ENCODE measurements at regions not wholly inside any gene's neighbourhood (a gene's known extent, or its start where the extent isn't known, plus 50 kb on each side); places are given as distances from the start of the nearest gene placed in this dataset.

GRCh38 chr11:114949614-114950351 lies 271.5 kb downstream of the NXPE2 start:
- Histone ChIP-seq H3K9me3 (replicated peaks; ENCODE audit: control insufficient read depth, insufficient read depth, low read length) (no peaks in the 10 kb centered on the region), H3K36me3 (ENCODE audit: control insufficient read depth in 2 of 2, insufficient read depth in 2 of 2, low read length in 1 of 2) (no peaks in the 10 kb centered on the region), H4K20me1 (ENCODE audit: control insufficient read depth, insufficient read depth) (no peaks in the 10 kb centered on the region), H3K27ac (ENCODE audit: control insufficient read depth, insufficient read depth) (no peak overlapping the region), H3K4me2 (ENCODE audit: control insufficient read depth, insufficient read depth) (no peak overlapping the region), H3K9ac (ENCODE audit: control insufficient read depth, insufficient read depth, low read length) (no peak overlapping the region), H3K4me3 (no peak overlapping the region), H2AFZ (ENCODE audit: control insufficient read depth, low read depth, low read length) (no peak overlapping the region), H3K4me1 (ENCODE audit: control insufficient read depth, insufficient read depth, low read length) (no peaks in the 10 kb centered on the region), H3K27me3 (replicated peaks in 1 of 2; ENCODE audit: control insufficient read depth in 2 of 2, insufficient read depth in 2 of 2, low read length in 1 of 2) (no peaks in the 10 kb centered on the region; a peak in 1 of 4 replicates), H3K79me2 (ENCODE audit: control insufficient read depth, insufficient read depth, low read length) (no peaks in the 10 kb centered on the region)
- ATAC-seq: no peak
- in situ Hi-C loops (cut with MboI) (no loop called here), intact Hi-C loops (cut with micrococcal nuclease; ENCODE audit: unreplicated experiment) (loop anchor here (10.0 kb wide), 1 partner anchor 215 kb away; no protein-coding TSS in a partner anchor)
- 46% methylated on average over 13 of the region's 13 CpGs for WGBS (ENCODE audit: insufficient coverage, insufficient replicate concordance, low lambda C conversion rate, missing lambda C conversion rate)
- DNase-seq (ENCODE audit: low read depth, low spot score): no peak
- ChIA-PET POLR2A (no interaction called here), SMC1A (ENCODE audit: uncharacterized antibody, unreplicated experiment) (no interaction called here), CTCF (no interaction called here), RAD21 (ENCODE audit: unreplicated experiment) (no interaction called here)
- FAIRE-seq: no peak
- TF ChIP-seq SUPT20H (IDR thresholded peaks at IDR 0.05; ENCODE audit: borderline replicate concordance, control insufficient read depth, low read depth, low read length): no peak
- TF ChIP-seq CEBPB (IDR thresholded peaks at IDR 0.05; ENCODE audit: borderline replicate concordance in 1 of 2, low read depth in 2 of 2, low read length in 2 of 2): no peak
- no peak for TF ChIP-seq JUND (IDR thresholded peaks at IDR 0.05; ENCODE audit: low read depth, low read length)
- no peak for TF ChIP-seq RFX5 (IDR thresholded peaks at IDR 0.05; ENCODE audit: low read depth, low read length)
- no peak for TF ChIP-seq ZNF622 (IDR thresholded peaks at IDR 0.05)
- BruUV-seq (replicated peaks): no TSS peak

GRCh38 chr11:114953039-114953438 lies 274.7 kb downstream of the NXPE2 start:
- no peak for ATAC-seq
- H3K27ac ChIP-seq (ENCODE audit: control insufficient read depth, insufficient read depth): no peak overlapping the region
- H3K9ac ChIP-seq (ENCODE audit: control insufficient read depth, insufficient read depth, low read length): no peak overlapping the region
- ChIA-PET SMC1A (ENCODE audit: uncharacterized antibody, unreplicated experiment) (no interaction called here), CTCF (no interaction called here), RAD21 (ENCODE audit: unreplicated experiment) (no interaction called here), POLR2A (no interaction called here)
- no peaks in the 10 kb centered on the region for H3K9me3 ChIP-seq (replicated peaks; ENCODE audit: control insufficient read depth, insufficient read depth, low read length)
- intact Hi-C loops (cut with micrococcal nuclease; ENCODE audit: unreplicated experiment) (loop anchor here (10.0 kb wide), 1 partner anchor 218 kb away; no protein-coding TSS in a partner anchor), in situ Hi-C loops (cut with MboI) (no loop called here)
- no peak for DNase-seq (ENCODE audit: low read depth, low spot score)
- 0% methylated on average over 1 of the region's 1 CpG for WGBS (ENCODE audit: insufficient coverage, insufficient replicate concordance, low lambda C conversion rate, missing lambda C conversion rate)
- no peaks in the 10 kb centered on the region for H3K79me2 ChIP-seq (ENCODE audit: control insufficient read depth, insufficient read depth, low read length)
- no peak overlapping the region for H2AFZ ChIP-seq (ENCODE audit: control insufficient read depth, low read depth, low read length)
- no peak for FAIRE-seq
- no TSS peak for BruUV-seq (replicated peaks)
- no peaks in the 10 kb centered on the region for H3K4me1 ChIP-seq (ENCODE audit: control insufficient read depth, insufficient read depth, low read length)
- H4K20me1 ChIP-seq (ENCODE audit: control insufficient read depth, insufficient read depth): no peaks in the 10 kb centered on the region
- TF ChIP-seq BCLAF1 (IDR thresholded peaks at IDR 0.05): no peak
- TF ChIP-seq POU2F2 (IDR thresholded peaks at IDR 0.05; ENCODE audit: borderline replicate concordance, low read depth, low read length): no peak
- no peak for TF ChIP-seq CBX5 (IDR thresholded peaks at IDR 0.05; ENCODE audit: low read depth)
- TF ChIP-seq MXI1 (IDR thresholded peaks at IDR 0.05; ENCODE audit: low read depth, low read length): no peak
- TF ChIP-seq CREM (IDR thresholded peaks at IDR 0.05; ENCODE audit: low read depth): no peak
- TF ChIP-seq NBN (IDR thresholded peaks at IDR 0.05): no peak
- TF ChIP-seq HCFC1 (IDR thresholded peaks at IDR 0.05; ENCODE audit: low read length): no peak
- TF ChIP-seq HSF1 (IDR thresholded peaks at IDR 0.05; ENCODE audit: low read depth, low read length): no peak
- TF ChIP-seq SMAD1 (IDR thresholded peaks at IDR 0.05; ENCODE audit: low read depth, partially characterized antibody): no peak
- H3K27me3 ChIP-seq (replicated peaks in 1 of 2; ENCODE audit: control insufficient read depth in 2 of 2, insufficient read depth in 2 of 2, low read length in 1 of 2): no peaks in the 10 kb centered on the region
- no peaks in the 10 kb centered on the region for H3K36me3 ChIP-seq (ENCODE audit: control insufficient read depth in 2 of 2, insufficient read depth in 2 of 2, low read length in 1 of 2)
- no peak overlapping the region for H3K4me2 ChIP-seq (ENCODE audit: control insufficient read depth, insufficient read depth)
- H3K4me3 ChIP-seq: no peak overlapping the region

Data from GM12878 (cell line).